22Rv1 (cell line): ENCODE measurements at regions not wholly inside any gene's neighbourhood (a gene's known extent, or its start where the extent isn't known, plus 50 kb on each side); places are given as distances from the start of the nearest gene placed in this dataset.

ENCODE experiments used
- H3K27ac ChIP-seq: fragments of 450-650 bp; 2 replicates; pipeline ENCODE4 v1.5.1; 2017
- ZFX ChIP-seq: fragments of 450-650 bp; IDR thresholded peaks from 2 replicates; pipeline ENCODE4 v1.6.1; 2017; ENCODE audit warnings: antibody characterized with exemption, borderline replicate concordance
- TF ChIP-seq, protein P1 (sequence below): fragments of 450-650 bp; IDR thresholded peaks from 2 replicates; pipeline ENCODE4 v1.5.1; 2017; ENCODE audit warnings: mild to moderate bottlenecking

DNA sequence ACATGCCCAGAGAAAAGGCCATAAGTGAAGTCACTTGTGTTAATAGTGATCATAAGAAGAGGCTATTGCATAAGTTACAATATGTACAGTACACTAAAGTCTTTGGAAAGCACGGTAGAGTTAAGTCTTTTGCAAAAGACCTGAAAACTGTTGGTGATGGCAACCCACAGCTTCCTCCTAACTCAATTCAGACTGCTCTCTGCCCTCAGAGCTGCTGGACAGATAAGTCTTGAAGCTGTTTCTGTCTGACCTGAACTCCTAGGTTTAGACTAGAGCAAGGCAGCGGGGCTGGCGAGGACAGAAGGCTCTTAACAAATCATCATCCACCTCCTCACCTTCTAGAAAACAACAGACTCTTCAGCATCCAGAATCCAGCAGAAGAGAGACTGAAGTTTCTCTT, 125.4 kb downstream of the CD24 start:
- H3K27ac ChIP-seq: no peak overlapping the region
- TF ChIP-seq ZFX: no peak
- TF ChIP-seq, protein P1, sequence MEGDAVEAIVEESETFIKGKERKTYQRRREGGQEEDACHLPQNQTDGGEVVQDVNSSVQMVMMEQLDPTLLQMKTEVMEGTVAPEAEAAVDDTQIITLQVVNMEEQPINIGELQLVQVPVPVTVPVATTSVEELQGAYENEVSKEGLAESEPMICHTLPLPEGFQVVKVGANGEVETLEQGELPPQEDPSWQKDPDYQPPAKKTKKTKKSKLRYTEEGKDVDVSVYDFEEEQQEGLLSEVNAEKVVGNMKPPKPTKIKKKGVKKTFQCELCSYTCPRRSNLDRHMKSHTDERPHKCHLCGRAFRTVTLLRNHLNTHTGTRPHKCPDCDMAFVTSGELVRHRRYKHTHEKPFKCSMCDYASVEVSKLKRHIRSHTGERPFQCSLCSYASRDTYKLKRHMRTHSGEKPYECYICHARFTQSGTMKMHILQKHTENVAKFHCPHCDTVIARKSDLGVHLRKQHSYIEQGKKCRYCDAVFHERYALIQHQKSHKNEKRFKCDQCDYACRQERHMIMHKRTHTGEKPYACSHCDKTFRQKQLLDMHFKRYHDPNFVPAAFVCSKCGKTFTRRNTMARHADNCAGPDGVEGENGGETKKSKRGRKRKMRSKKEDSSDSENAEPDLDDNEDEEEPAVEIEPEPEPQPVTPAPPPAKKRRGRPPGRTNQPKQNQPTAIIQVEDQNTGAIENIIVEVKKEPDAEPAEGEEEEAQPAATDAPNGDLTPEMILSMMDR: no peak

- H3K27ac ChIP-seq: no peak overlapping the region
- TF ChIP-seq, protein P1: no peak
- no peak for TF ChIP-seq ZFX
Observed at GRCh38 chr6:106847116-106847515, 127.4 kb downstream of the CD24 start.

DNA sequence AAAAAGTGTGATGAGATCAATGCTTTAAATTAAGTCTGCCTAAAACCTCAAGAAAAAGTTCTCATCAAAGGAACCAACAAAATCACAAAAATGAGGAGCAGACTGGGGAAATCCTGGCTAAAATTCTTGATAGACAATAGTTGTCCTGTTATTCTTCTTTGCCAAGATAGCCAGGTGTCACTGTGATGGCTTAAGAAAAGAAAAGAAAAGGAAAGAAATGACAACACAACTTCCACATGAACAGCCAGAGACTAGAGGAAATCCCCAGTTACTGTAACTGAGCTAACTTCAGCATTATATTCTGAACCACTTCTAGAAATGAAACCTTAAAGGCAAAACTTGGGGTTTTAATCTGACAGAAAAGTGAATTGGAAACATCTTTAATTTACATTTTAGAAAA, 129.6 kb downstream of the CD24 start:
- no peak overlapping the region for H3K27ac ChIP-seq
- no peak for TF ChIP-seq ZFX
- TF ChIP-seq, protein P1: no peak

GRCh38 chr6:106832766-106833510, 141.6 kb downstream of the CD24 start:
- H3K27ac ChIP-seq: no peak overlapping the region
- TF ChIP-seq, protein P1: no peak
- TF ChIP-seq ZFX: no peak

GRCh38 chr6:106830930-106831329, 143.6 kb downstream of the CD24 start:
- TF ChIP-seq ZFX: no peak
- TF ChIP-seq, protein P1: no peak
- H3K27ac ChIP-seq: no peak overlapping the region

DNA sequence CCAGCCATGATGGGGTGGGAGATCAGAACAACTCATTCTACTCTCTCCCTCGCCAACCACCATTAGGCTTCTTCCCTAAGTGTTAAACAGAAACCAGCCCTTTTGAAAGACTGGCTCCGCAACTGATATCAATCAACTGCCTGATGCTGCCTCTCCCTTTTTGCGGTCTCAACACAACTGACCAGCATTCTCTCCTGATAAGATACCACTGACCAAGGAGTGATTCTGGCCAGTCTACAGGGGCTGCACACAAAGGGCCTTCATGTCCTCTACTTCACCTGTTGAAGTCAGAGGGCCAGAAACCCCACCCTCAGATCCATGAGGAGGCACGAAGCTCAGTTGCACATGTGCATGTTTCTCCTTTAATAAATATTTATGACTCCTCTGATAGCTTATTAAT, 145.1 kb downstream of the CD24 start:
- H3K27ac ChIP-seq: no peak overlapping the region
- TF ChIP-seq, protein P1: no peak
- TF ChIP-seq ZFX: no peak

DNA sequence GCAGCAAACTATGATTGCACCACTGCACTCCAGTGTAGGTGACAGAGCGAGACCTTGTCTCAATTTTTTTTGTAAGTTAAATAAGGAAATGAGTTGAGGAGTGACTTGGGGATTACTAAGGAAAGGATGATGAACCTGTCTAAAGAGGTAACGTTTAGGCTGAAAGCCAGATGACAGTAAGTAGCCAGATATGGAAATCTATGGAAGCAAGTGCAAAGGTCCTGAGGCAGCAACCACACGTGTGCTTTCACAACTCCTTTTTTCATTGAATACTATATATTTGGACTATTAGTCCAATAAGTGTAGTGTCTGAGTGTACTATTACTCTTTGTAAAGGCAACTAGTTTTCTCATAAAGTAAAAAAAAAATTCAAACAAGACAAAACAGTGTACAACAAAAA, 147.4 kb downstream of the CD24 start:
- no peak overlapping the region for H3K27ac ChIP-seq
- TF ChIP-seq, protein P1: no peak
- TF ChIP-seq ZFX: no peak
